ENCODE measurements at regions not wholly inside any gene's neighbourhood (a gene's known extent, or its start where the extent isn't known, plus 50 kb on each side); places are given as distances from the start of the nearest gene placed in this dataset.

DNA sequence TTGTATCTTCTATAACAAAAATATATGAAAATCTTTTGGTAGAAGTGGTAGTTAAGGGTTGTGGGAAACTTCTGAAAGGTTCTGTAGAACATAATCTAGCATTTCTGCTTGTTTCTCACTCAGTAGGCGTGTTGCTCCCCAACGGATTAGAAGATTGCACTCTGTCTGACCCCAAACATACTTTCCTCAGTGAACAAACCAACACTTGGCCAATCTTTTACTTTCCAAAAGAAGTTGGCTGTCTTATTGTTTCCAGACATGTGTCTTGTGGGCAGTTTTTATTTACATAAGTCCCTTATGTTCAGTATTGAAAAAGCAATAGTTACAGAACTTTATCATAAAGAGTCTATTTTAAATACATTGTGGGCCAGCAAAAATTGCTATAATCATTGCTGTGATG is 312.8 kb upstream of the EPHA5 start:
- peaks cover 9% of the 10 kb centered on the region; the same call in 1 of the 2 replicates for H3K4me1 Mint-ChIP-seq (ENCODE audit: low read depth)
- no peak overlapping the region for H3K4me3 Mint-ChIP-seq
- TF ChIP-seq, protein P1, sequence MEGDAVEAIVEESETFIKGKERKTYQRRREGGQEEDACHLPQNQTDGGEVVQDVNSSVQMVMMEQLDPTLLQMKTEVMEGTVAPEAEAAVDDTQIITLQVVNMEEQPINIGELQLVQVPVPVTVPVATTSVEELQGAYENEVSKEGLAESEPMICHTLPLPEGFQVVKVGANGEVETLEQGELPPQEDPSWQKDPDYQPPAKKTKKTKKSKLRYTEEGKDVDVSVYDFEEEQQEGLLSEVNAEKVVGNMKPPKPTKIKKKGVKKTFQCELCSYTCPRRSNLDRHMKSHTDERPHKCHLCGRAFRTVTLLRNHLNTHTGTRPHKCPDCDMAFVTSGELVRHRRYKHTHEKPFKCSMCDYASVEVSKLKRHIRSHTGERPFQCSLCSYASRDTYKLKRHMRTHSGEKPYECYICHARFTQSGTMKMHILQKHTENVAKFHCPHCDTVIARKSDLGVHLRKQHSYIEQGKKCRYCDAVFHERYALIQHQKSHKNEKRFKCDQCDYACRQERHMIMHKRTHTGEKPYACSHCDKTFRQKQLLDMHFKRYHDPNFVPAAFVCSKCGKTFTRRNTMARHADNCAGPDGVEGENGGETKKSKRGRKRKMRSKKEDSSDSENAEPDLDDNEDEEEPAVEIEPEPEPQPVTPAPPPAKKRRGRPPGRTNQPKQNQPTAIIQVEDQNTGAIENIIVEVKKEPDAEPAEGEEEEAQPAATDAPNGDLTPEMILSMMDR (IDR thresholded peaks at IDR 0.05): no peak
- H3K27ac Mint-ChIP-seq: no peak overlapping the region
- no peaks in the 10 kb centered on the region for H3K27me3 Mint-ChIP-seq (ENCODE audit: insufficient read depth)
- H3K36me3 Mint-ChIP-seq (ENCODE audit: low read depth): peaks cover 12% of the 10 kb centered on the region; the same call in 1 of the 2 replicates
- peaks cover 15% of the 10 kb centered on the region for H3K9me3 Mint-ChIP-seq
- no peak for DNase-seq

DNA sequence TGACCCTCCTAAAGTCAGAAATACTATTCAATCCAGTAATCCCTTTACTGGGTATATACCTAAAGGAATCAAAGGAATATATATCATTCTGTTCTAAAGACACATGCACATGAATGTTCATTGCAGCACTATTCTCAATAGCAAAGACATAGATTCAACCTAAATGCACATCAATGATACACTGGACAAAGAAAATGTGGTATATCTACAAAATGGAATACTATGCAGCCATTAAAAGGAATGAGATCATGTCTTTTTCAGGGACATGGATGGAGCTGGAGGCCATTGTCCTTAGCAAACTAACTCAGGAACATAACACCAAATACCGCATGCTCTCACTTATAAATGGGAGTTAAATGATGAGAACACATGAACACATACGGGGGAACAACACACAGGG is 306.0 kb upstream of the EPHA5 start:
- TF ChIP-seq, protein P1 (IDR thresholded peaks at IDR 0.05): no peak
- DNase-seq: no peak
- Mint-ChIP-seq H3K4me1 (ENCODE audit: low read depth) (peaks cover 13% of the 10 kb centered on the region; the same call in 1 of the 2 replicates), H3K27me3 (ENCODE audit: insufficient read depth) (no peaks in the 10 kb centered on the region), H3K27ac (no peak overlapping the region), H3K4me3 (no peak overlapping the region), H3K36me3 (ENCODE audit: low read depth) (no peaks in the 10 kb centered on the region), H3K9me3 (peaks cover 17% of the 10 kb centered on the region)

DNA sequence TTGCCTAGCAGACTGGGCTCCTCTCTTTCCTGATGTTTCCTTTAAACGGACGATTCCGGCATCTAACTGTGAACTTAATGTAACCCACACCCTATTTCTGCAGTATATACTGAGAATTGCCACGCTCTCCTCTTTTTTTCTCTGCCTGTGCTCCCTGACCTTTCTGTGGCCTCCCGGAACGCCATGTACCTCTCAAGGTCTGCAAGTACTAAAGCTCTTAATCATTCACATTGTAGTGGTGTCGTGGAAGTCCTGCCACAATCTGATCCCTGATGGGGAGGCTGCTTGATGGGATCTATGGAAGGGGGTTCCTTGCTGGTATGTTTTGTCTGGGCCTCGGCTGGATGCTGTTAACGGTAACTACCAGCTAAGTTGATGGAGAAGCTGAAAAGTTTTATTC is 302.9 kb upstream of the EPHA5 start:
- Mint-ChIP-seq H3K27me3 (ENCODE audit: insufficient read depth) (no peaks in the 10 kb centered on the region), H3K36me3 (ENCODE audit: low read depth) (no peaks in the 10 kb centered on the region), H3K4me1 (ENCODE audit: low read depth) (peaks cover 18% of the 10 kb centered on the region; the same call in 1 of the 2 replicates), H3K9me3 (peaks cover 17% of the 10 kb centered on the region), H3K4me3 (peak overlapping the region; percentile 27; the same call in 1 of the 2 replicates), H3K27ac (no peak overlapping the region; the same call in 1 of the 2 replicates)
- DNase-seq: no peak
- TF ChIP-seq, protein P1 (IDR thresholded peaks at IDR 0.05): no peak

DNA sequence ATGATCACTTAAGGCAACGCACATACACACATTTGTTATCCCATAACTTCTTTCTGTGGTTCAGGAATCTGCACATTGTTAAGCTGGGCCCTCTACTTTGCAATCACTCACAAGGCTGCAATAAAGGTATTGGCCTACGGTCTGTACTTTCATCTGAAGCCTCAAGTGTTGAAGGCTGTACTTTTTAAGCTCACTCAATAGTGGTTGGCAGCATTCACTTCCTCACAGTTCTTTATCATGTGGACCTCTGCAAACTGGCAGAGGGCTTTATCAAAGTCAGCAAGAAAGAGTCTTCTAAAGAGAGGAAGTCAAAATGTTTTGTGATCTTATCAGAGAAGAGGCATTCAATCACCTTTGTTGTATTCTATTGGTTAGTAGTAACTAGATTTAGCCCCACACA is 301.4 kb upstream of the EPHA5 start:
- TF ChIP-seq, protein P1 (IDR thresholded peaks at IDR 0.05): no peak
- Mint-ChIP-seq H3K4me1 (ENCODE audit: low read depth) (peaks cover 18% of the 10 kb centered on the region; the same call in 1 of the 2 replicates), H3K36me3 (ENCODE audit: low read depth) (no peaks in the 10 kb centered on the region), H3K27me3 (ENCODE audit: insufficient read depth) (no peaks in the 10 kb centered on the region), H3K9me3 (peaks cover 10% of the 10 kb centered on the region), H3K27ac (no peak overlapping the region), H3K4me3 (no peak overlapping the region)
- DNase-seq: no peak

DNA sequence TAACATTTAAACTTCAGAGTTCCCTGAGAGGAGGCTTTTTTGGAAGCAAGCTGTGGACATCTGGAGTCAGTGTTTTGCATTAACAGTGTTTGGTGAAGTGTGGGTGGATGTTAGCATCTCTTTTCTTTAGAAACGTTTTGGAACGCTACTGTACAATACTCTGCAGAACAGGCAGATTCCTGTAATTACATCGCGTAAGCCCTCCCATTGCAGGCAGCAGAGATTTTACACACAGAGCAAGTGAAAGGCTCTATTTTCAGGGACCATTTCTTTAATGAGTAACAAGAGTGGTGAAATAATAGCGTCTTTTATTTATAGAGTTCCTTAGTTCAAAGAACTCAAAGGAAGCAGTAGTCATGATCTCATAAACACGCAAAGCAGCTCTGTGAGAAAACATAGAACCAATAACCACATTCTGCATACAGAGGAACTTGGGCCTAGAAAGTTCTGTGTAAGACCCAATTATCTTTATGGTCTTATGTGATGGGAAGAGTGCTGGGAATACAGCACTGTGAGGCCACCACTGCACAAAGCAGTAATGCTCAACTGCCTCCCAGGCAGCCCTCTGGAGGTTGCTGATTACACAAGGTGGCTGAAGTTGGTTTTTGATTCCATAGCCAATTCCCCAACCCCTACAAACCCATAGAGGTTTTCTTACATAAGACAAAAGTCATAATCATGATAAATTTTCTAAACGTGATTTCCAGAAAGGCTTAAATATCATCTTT is 298.7 kb upstream of the EPHA5 start:
- Mint-ChIP-seq H3K4me3 (peak overlapping the region; percentile 56; the same call in 1 of the 2 replicates), H3K36me3 (ENCODE audit: low read depth) (no peaks in the 10 kb centered on the region), H3K4me1 (ENCODE audit: low read depth) (peaks cover 18% of the 10 kb centered on the region; the same call in 1 of the 2 replicates), H3K27me3 (ENCODE audit: insufficient read depth) (no peaks in the 10 kb centered on the region), H3K9me3 (peaks cover 4% of the 10 kb centered on the region; the same call in 1 of the 2 replicates), H3K27ac (peak overlapping the region; percentile 49; the same call in 1 of the 2 replicates)
- DNase-seq: no peak
- TF ChIP-seq, protein P1 (IDR thresholded peaks at IDR 0.05): no peak
